HL-60 (cell line): ENCODE measurements at regions not wholly inside any gene's neighbourhood (a gene's known extent, or its start where the extent isn't known, plus 50 kb on each side); places are given as distances from the start of the nearest gene placed in this dataset.

Experiments
- DNase-seq, 2 experiments: peaks; one replicate each; pipeline ENCODE4 v3.0.0-alpha.2; 2010 to 2020; ENCODE audit warnings: low read depth in 1 of 2, low spot score in 1 of 2
- H3K27ac ChIP-seq: fragments of 250-450 bp; sonication (Bioruptor Pico); replicated peaks from 2 replicates; pipeline ENCODE4 v1.5.1; 2020; ENCODE audit warnings: mild to moderate bottlenecking, moderate library complexity
- H3K27me3 ChIP-seq: fragments of 250-450 bp; sonication (Bioruptor Pico); 2 replicates; pipeline ENCODE4 v1.5.1; 2021; ENCODE audit warnings: mild to moderate bottlenecking, moderate library complexity; ENCODE audit not compliant: insufficient read depth, poor library complexity, severe bottlenecking
- H3K4me3 ChIP-seq: replicated peaks from 2 replicates; pipeline ENCODE4 v1.5.1; 2011; ENCODE audit warnings: mild to moderate bottlenecking, control low read depth, low read length; ENCODE audit not compliant: insufficient read depth
- CTCF ChIP-seq: IDR thresholded peaks from one replicate; pipeline ENCODE4 v1.5.1; 2011; ENCODE audit warnings: low read length, control low read depth, inconsistent platforms; ENCODE audit not compliant: insufficient read depth
- GABPA ChIP-seq: IDR thresholded peaks from 2 replicates; pipeline ENCODE4 v1.6.1; 2012; ENCODE audit warnings: low read depth
- POLR2AphosphoS5 ChIP-seq: IDR thresholded peaks from 2 replicates; pipeline ENCODE4 v1.6.1; 2012; ENCODE audit warnings: low read depth
- REST ChIP-seq: IDR thresholded peaks from 2 replicates; pipeline ENCODE4 v1.6.1; 2012; ENCODE audit warnings: low read depth; ENCODE audit not compliant: insufficient replicate concordance
- SPI1 ChIP-seq: IDR thresholded peaks from 2 replicates; pipeline ENCODE4 v1.6.1; 2012; ENCODE audit warnings: low read depth, mild to moderate bottlenecking, borderline replicate concordance

GRCh38 chr1:238281418-238281817 is 390.7 kb upstream of the ZP4 start:
- no peak for DNase-seq

GRCh38 chr1:238279694-238280380 is 389.1 kb upstream of the ZP4 start:
- H3K27ac ChIP-seq, result no peak overlapping the region
- no peak overlapping the region for H3K4me3 ChIP-seq
- H3K27me3 ChIP-seq, result no peaks in the 10 kb centered on the region
- no peak for TF ChIP-seq CTCF
- no peak for DNase-seq

More at GRCh38 chr1:238281418-238281817, 390.7 kb upstream of the ZP4 start:
- Histone ChIP-seq H3K27me3 (no peaks in the 10 kb centered on the region), H3K27ac (no peak overlapping the region), H3K4me3 (no peak overlapping the region)
- TF ChIP-seq SPI1, result no peak
- no peak for TF ChIP-seq POLR2AphosphoS5
- no peak for TF ChIP-seq CTCF
- TF ChIP-seq GABPA, result no peak
- no peak for TF ChIP-seq REST

GRCh38 chr1:238272145-238272544 is 381.4 kb upstream of the ZP4 start:
- Histone ChIP-seq H3K27ac (no peak overlapping the region), H3K4me3 (no peak overlapping the region), H3K27me3 (no peaks in the 10 kb centered on the region)
- no peak for DNase-seq
- no peak for TF ChIP-seq GABPA
- TF ChIP-seq CTCF, result no peak
- no peak for TF ChIP-seq REST
- no peak for TF ChIP-seq SPI1
- no peak for TF ChIP-seq POLR2AphosphoS5

GRCh38 chr1:238265866-238266265 is 375.1 kb upstream of the ZP4 start:
- Histone ChIP-seq H3K27me3 (no peaks in the 10 kb centered on the region), H3K27ac (no peak overlapping the region), H3K4me3 (no peak overlapping the region)
- DNase-seq, result no peak
- TF ChIP-seq POLR2AphosphoS5 (no peak), GABPA (no peak), REST (no peak), SPI1 (no peak), CTCF (no peak)
